ENCODE measurements at regions not wholly inside any gene's neighbourhood (a gene's known extent, or its start where the extent isn't known, plus 50 kb on each side); places are given as distances from the start of the nearest gene placed in this dataset.

DNA sequence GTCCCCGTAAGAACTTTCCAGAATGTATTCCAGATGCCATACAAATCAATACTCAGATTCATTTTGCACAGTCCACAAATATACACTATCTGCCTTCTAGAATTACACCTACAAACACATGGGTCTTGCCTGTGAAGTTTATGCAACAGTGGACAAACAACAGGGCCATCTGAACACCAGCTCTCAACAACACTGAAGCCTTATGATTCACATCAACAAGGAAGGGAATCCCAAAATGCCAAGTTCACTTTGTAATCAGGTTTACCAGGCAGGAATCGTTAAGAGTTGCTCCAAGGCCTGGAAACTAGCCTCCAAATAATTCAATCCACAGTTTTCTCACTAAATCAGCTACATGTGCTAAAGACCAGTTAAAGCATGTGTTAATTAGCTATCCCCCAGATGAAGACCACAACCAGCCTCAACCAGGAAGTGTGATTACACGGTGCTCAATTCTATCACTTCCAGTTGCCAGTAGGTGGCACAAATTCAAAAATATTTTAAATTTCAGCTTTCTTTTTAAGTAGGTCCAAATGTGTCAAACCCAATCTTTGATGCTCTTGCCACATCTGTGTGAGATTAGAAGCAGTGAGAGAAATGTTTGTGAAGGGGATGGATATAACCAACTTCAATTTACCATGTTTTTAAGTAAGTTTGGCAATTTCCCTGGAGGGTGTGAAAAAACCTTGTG, 139.1 kb upstream of the BDNF start:
- no peaks in the 10 kb centered on the region for H3K79me1 ChIP-seq (ENCODE audit: low read length)
- H3K4ac ChIP-seq (ENCODE audit: low read depth, low read length), result no peak overlapping the region
- no peak overlapping the region for H2BK120ac ChIP-seq (ENCODE audit: insufficient read depth, low read length, poor library complexity)
- no peak overlapping the region for H2BK12ac ChIP-seq (ENCODE audit: low read length)
- H2AK5ac ChIP-seq (ENCODE audit: low read length), result no peak overlapping the region
- H3K27me3 ChIP-seq (ENCODE audit: insufficient read depth, low read length), result no peaks in the 10 kb centered on the region
- H3K18ac ChIP-seq (ENCODE audit: low read length), result no peak overlapping the region
- no peak overlapping the region for H4K91ac ChIP-seq (ENCODE audit: low read depth, low read length)
- no peak overlapping the region for H3K9ac ChIP-seq (ENCODE audit: low read length)
- H3K79me2 ChIP-seq (ENCODE audit: control insufficient read depth, insufficient read depth, low read length, poor library complexity), result no peaks in the 10 kb centered on the region
- H3K27ac ChIP-seq (ENCODE audit: low read depth, low read length), result no peak overlapping the region
- no CpG with 5 or more reads among the region's 3 CpGs for WGBS (ENCODE audit: extremely low coverage, insufficient coverage, insufficient read length)
- H3K14ac ChIP-seq (ENCODE audit: low read length), result no peak overlapping the region
- H3K4me1 ChIP-seq (ENCODE audit: control insufficient read depth in 1 of 2, insufficient read depth in 2 of 2, low read length in 2 of 2), result no peaks in the 10 kb centered on the region
- H3K23ac ChIP-seq (ENCODE audit: low read length), result no peak overlapping the region
- H3K4me3 ChIP-seq (ENCODE audit: low read depth, low read length), result no peak overlapping the region
- no peak overlapping the region for H4K8ac ChIP-seq (ENCODE audit: low read depth, low read length)
- no peak overlapping the region for H2AFZ ChIP-seq (ENCODE audit: insufficient read depth, low read length, poor library complexity)
- DNase-seq, result peak in 1 of 2 donors; percentile 47
- H4K12ac ChIP-seq (ENCODE audit: low read depth, low read length), result no peak overlapping the region
- H3K9me3 ChIP-seq (ENCODE audit: insufficient read depth, low read depth, low read length), result no peaks in the 10 kb centered on the region
- H3K36me3 ChIP-seq (ENCODE audit: control insufficient read depth in 1 of 2, insufficient read depth in 2 of 2, low read length in 2 of 2), result no peaks in the 10 kb centered on the region
- no peak overlapping the region for H3K4me2 ChIP-seq (ENCODE audit: low read length)
- H2BK5ac ChIP-seq (ENCODE audit: low read depth, low read length, poor library complexity), result no peak overlapping the region

DNA sequence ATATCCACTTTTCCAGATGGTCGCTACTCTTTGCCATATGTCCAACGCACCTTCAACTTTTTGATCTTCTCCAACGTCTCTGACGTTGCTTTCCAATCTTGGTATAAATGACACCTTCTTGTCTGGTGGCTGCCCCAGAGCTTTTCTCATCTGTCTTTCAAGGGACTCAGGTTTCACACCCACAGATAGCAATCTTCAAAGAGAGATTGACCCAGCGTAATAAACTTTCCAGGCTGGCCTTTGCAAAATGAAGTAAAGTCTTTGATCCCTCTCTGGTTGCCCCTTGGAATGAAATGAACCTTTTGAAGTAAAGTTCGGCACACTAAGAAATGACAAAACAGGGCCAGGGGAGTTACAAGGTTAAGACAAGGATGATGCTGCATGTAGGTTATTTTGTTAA, 138.4 kb upstream of the BDNF start:
- H4K8ac ChIP-seq (ENCODE audit: low read depth, low read length), result no peak overlapping the region

DNA sequence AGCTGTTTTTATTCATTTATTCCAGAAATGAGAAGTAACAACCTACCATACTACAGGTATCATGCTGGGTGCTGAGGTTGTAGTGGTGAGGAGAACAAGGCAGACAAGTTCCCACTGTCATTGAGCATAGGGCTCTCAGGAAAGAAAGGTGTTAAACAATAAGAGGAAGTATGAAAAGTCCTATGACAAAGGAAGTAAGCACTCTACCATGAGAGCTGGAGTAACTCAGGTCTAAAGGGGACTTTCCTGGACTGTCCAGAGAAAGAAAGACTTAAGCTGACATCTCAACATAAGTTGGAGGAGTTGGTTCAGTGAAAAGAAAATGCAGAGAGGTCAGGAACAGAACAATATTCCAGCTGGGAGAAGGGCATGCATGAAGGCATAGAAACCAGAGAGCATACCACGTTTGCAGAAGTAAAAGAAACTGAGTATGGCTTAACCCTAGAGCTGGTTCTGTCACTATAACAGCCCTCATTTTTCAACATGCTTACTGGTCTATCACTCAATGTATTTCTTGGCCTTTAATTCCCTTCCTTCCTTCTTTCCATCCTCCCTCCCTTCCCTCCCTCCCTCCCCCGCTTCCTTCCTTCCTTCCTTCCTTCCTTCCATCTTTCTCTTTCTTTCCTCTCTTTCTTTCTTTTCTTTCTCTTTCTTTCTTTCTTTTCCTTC, 137.8 kb upstream of the BDNF start:
- Histone ChIP-seq H3K4me1 (ENCODE audit: control insufficient read depth in 1 of 2, insufficient read depth in 2 of 2, low read length in 2 of 2) (no peaks in the 10 kb centered on the region), H3K9ac (ENCODE audit: low read length) (no peak overlapping the region), H3K27me3 (ENCODE audit: insufficient read depth, low read length) (no peaks in the 10 kb centered on the region), H4K12ac (ENCODE audit: low read depth, low read length) (no peak overlapping the region), H3K36me3 (ENCODE audit: control insufficient read depth in 1 of 2, insufficient read depth in 2 of 2, low read length in 2 of 2) (no peaks in the 10 kb centered on the region), H2AFZ (ENCODE audit: insufficient read depth, low read length, poor library complexity) (no peak overlapping the region), H3K27ac (ENCODE audit: low read depth, low read length) (no peak overlapping the region), H2BK12ac (ENCODE audit: low read length) (no peak overlapping the region), H3K4me3 (ENCODE audit: low read depth, low read length) (no peak overlapping the region), H3K14ac (ENCODE audit: low read length) (no peak overlapping the region), H3K79me1 (ENCODE audit: low read length) (no peaks in the 10 kb centered on the region), H3K4ac (ENCODE audit: low read depth, low read length) (no peak overlapping the region), H3K79me2 (ENCODE audit: control insufficient read depth, insufficient read depth, low read length, poor library complexity) (no peaks in the 10 kb centered on the region), H2BK120ac (ENCODE audit: insufficient read depth, low read length, poor library complexity) (no peak overlapping the region), H4K8ac (ENCODE audit: low read depth, low read length) (no peak overlapping the region), H3K4me2 (ENCODE audit: low read length) (no peak overlapping the region), H3K9me3 (ENCODE audit: insufficient read depth, low read depth, low read length) (no peaks in the 10 kb centered on the region), H4K91ac (ENCODE audit: low read depth, low read length) (no peak overlapping the region), H3K23ac (ENCODE audit: low read length) (no peak overlapping the region), H2BK5ac (ENCODE audit: low read depth, low read length, poor library complexity) (no peak overlapping the region), H3K18ac (ENCODE audit: low read length) (no peak overlapping the region), H2AK5ac (ENCODE audit: low read length) (no peak overlapping the region)
- WGBS (ENCODE audit: extremely low coverage, insufficient coverage, insufficient read length), result 100% methylated on average over 1 of the region's 2 CpGs
- no peak for DNase-seq

More for the DNA sequence above, 138.4 kb upstream of the BDNF start:
- H3K79me2 ChIP-seq (ENCODE audit: control insufficient read depth, insufficient read depth, low read length, poor library complexity), result no peaks in the 10 kb centered on the region
- H3K79me1 ChIP-seq (ENCODE audit: low read length), result no peaks in the 10 kb centered on the region
- H3K27me3 ChIP-seq (ENCODE audit: insufficient read depth, low read length), result no peaks in the 10 kb centered on the region
- no peak for DNase-seq
- no peak overlapping the region for H3K4me2 ChIP-seq (ENCODE audit: low read length)
- no peak overlapping the region for H2BK12ac ChIP-seq (ENCODE audit: low read length)
- no peak overlapping the region for H3K4ac ChIP-seq (ENCODE audit: low read depth, low read length)
- H3K9me3 ChIP-seq (ENCODE audit: insufficient read depth, low read depth, low read length), result no peaks in the 10 kb centered on the region
- H3K36me3 ChIP-seq (ENCODE audit: control insufficient read depth in 1 of 2, insufficient read depth in 2 of 2, low read length in 2 of 2), result no peaks in the 10 kb centered on the region
- H3K14ac ChIP-seq (ENCODE audit: low read length), result no peak overlapping the region
- H3K27ac ChIP-seq (ENCODE audit: low read depth, low read length), result no peak overlapping the region
- no peak overlapping the region for H2AFZ ChIP-seq (ENCODE audit: insufficient read depth, low read length, poor library complexity)
- H4K12ac ChIP-seq (ENCODE audit: low read depth, low read length), result no peak overlapping the region
- no peak overlapping the region for H3K18ac ChIP-seq (ENCODE audit: low read length)
- no peak overlapping the region for H2AK5ac ChIP-seq (ENCODE audit: low read length)
- no peak overlapping the region for H4K91ac ChIP-seq (ENCODE audit: low read depth, low read length)
- no CpG with 5 or more reads among the region's 6 CpGs for WGBS (ENCODE audit: extremely low coverage, insufficient coverage, insufficient read length)
- no peak overlapping the region for H3K4me3 ChIP-seq (ENCODE audit: low read depth, low read length)
- H2BK120ac ChIP-seq (ENCODE audit: insufficient read depth, low read length, poor library complexity), result no peak overlapping the region
- no peak overlapping the region for H3K9ac ChIP-seq (ENCODE audit: low read length)
- no peaks in the 10 kb centered on the region for H3K4me1 ChIP-seq (ENCODE audit: control insufficient read depth in 1 of 2, insufficient read depth in 2 of 2, low read length in 2 of 2)
- H3K23ac ChIP-seq (ENCODE audit: low read length), result no peak overlapping the region
- H2BK5ac ChIP-seq (ENCODE audit: low read depth, low read length, poor library complexity), result no peak overlapping the region

DNA sequence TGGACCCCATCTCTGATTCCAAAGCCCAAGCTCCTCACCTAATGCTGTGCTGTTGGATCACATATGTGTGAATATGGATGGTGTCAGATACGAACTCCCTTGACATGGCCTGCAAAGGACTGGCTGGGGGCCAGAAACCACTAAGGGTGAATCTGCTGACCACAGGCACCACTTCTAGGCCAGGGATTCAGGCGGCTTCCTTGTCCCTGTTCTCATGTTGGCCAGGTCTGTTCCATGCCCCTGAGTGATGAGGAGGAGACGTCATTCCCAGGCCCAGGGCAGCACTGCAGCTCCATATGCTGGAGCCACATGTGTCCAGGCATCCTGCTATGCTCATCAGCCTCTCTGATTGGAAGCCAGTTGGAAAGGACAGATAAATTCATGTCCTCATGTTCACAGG, 130.0 kb upstream of the BDNF start:
- Histone ChIP-seq H2AFZ (ENCODE audit: insufficient read depth, low read length, poor library complexity) (no peak overlapping the region), H3K79me1 (ENCODE audit: low read length) (no peaks in the 10 kb centered on the region), H2BK120ac (ENCODE audit: insufficient read depth, low read length, poor library complexity) (no peak overlapping the region), H2BK12ac (ENCODE audit: low read length) (no peak overlapping the region), H3K4me1 (ENCODE audit: control insufficient read depth in 1 of 2, insufficient read depth in 2 of 2, low read length in 2 of 2) (no peaks in the 10 kb centered on the region), H4K8ac (ENCODE audit: low read depth, low read length) (no peak overlapping the region), H4K91ac (ENCODE audit: low read depth, low read length) (no peak overlapping the region), H3K9ac (ENCODE audit: low read length) (no peak overlapping the region), H3K27ac (ENCODE audit: low read depth, low read length) (no peak overlapping the region), H3K4me3 (ENCODE audit: low read depth, low read length) (no peak overlapping the region), H3K36me3 (ENCODE audit: control insufficient read depth in 1 of 2, insufficient read depth in 2 of 2, low read length in 2 of 2) (no peaks in the 10 kb centered on the region), H4K12ac (ENCODE audit: low read depth, low read length) (no peak overlapping the region), H3K14ac (ENCODE audit: low read length) (no peak overlapping the region), H3K4me2 (ENCODE audit: low read length) (no peak overlapping the region), H3K4ac (ENCODE audit: low read depth, low read length) (no peak overlapping the region), H3K18ac (ENCODE audit: low read length) (no peak overlapping the region), H3K9me3 (ENCODE audit: insufficient read depth, low read depth, low read length) (no peaks in the 10 kb centered on the region), H2AK5ac (ENCODE audit: low read length) (no peak overlapping the region), H3K23ac (ENCODE audit: low read length) (no peak overlapping the region), H3K79me2 (ENCODE audit: control insufficient read depth, insufficient read depth, low read length, poor library complexity) (no peaks in the 10 kb centered on the region), H2BK5ac (ENCODE audit: low read depth, low read length, poor library complexity) (no peak overlapping the region), H3K27me3 (ENCODE audit: insufficient read depth, low read length) (no peaks in the 10 kb centered on the region)
- no CpG with 5 or more reads among the region's 3 CpGs for WGBS (ENCODE audit: extremely low coverage, insufficient coverage, insufficient read length)
- no peak for DNase-seq

Measured in trophoblast cell (in vitro differentiated cells and primary cell).